Adrenal gland (tissue), 5 donors: ENCODE measurements at regions not wholly inside any gene's neighbourhood (a gene's known extent, or its start where the extent isn't known, plus 50 kb on each side); places are given as distances from the start of the nearest gene placed in this dataset.

Experiments used
- POLR2A ChIP-seq, 2 donors: fragments of 450-650 bp; IDR thresholded peaks; one replicate each; pipeline ENCODE4 v1.6.1; 2017; ENCODE audit warnings: antibody characterized with exemption in 2 of 2, mild to moderate bottlenecking in 2 of 2, moderate library complexity in 1 of 2
- TF ChIP-seq, protein P1 (sequence below), 6 experiments: fragments of 450-650 bp in 4 of 6; fragments of 200-600 bp in 2 of 6; sonication (generic) in 1 of 6; IDR thresholded peaks; 1 replicate in 5 of 6; 2 replicates in 1 of 6; pipeline versions ENCODE4 v1.5.1 to v1.8.0; 2016 to 2021; ENCODE audit warnings: antibody characterized with exemption in 6 of 6, mild to moderate bottlenecking in 2 of 6, moderate library complexity in 1 of 6
- donor health status: DM: no; HTN: no; CAD: no.

DNA sequence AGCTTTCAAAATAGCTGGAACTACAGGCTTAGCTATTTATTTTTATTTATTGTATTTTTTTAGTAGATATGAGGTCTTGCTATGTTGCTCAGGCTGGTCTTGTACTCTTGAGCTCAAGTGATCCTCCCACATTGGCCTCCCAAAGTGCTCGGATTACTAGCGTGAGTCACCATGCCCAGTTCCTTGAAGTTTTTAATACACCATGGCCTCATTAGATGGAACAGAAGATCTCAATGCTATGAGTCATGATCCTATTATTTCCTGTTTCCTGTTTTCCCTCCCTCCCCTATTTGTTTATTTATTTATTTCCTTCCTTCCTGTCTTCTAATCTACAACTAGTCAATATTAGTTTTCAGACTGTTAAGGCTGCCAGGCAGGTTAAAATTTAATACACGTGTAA lies 309.0 kb downstream of the CMPK2 start:
- TF ChIP-seq, protein P1, sequence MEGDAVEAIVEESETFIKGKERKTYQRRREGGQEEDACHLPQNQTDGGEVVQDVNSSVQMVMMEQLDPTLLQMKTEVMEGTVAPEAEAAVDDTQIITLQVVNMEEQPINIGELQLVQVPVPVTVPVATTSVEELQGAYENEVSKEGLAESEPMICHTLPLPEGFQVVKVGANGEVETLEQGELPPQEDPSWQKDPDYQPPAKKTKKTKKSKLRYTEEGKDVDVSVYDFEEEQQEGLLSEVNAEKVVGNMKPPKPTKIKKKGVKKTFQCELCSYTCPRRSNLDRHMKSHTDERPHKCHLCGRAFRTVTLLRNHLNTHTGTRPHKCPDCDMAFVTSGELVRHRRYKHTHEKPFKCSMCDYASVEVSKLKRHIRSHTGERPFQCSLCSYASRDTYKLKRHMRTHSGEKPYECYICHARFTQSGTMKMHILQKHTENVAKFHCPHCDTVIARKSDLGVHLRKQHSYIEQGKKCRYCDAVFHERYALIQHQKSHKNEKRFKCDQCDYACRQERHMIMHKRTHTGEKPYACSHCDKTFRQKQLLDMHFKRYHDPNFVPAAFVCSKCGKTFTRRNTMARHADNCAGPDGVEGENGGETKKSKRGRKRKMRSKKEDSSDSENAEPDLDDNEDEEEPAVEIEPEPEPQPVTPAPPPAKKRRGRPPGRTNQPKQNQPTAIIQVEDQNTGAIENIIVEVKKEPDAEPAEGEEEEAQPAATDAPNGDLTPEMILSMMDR (IDR thresholded peaks at IDR 0.05) = no peak
- no peak for TF ChIP-seq POLR2A (IDR thresholded peaks at IDR 0.05)
